ENCODE measurements at regions not wholly inside any gene's neighbourhood (a gene's known extent, or its start where the extent isn't known, plus 50 kb on each side); places are given as distances from the start of the nearest gene placed in this dataset.

- no peak overlapping the region for H3K4me3 ChIP-seq
- DNase-seq (ENCODE audit: low spot score) = no peak
- H3K27ac ChIP-seq = no peak overlapping the region
- TF ChIP-seq, protein P1, sequence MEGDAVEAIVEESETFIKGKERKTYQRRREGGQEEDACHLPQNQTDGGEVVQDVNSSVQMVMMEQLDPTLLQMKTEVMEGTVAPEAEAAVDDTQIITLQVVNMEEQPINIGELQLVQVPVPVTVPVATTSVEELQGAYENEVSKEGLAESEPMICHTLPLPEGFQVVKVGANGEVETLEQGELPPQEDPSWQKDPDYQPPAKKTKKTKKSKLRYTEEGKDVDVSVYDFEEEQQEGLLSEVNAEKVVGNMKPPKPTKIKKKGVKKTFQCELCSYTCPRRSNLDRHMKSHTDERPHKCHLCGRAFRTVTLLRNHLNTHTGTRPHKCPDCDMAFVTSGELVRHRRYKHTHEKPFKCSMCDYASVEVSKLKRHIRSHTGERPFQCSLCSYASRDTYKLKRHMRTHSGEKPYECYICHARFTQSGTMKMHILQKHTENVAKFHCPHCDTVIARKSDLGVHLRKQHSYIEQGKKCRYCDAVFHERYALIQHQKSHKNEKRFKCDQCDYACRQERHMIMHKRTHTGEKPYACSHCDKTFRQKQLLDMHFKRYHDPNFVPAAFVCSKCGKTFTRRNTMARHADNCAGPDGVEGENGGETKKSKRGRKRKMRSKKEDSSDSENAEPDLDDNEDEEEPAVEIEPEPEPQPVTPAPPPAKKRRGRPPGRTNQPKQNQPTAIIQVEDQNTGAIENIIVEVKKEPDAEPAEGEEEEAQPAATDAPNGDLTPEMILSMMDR (IDR thresholded peaks at IDR 0.05) = no peak
- TF ChIP-seq POLR2A (IDR thresholded peaks at IDR 0.05) (no peak), POLR2AphosphoS5 (IDR thresholded peaks at IDR 0.05) (no peak)
- no peaks in the 10 kb centered on the region for H3K9me3 ChIP-seq
- H3K36me3 ChIP-seq = no peaks in the 10 kb centered on the region
- no peaks in the 10 kb centered on the region for H3K27me3 ChIP-seq (replicated peaks; ENCODE audit: insufficient read depth)
- no peaks in the 10 kb centered on the region for H3K4me1 ChIP-seq (replicated peaks)
- intact Hi-C loops (cut with DNase I) = no loop called here
- WGBS = 93% methylated on average over 21 of the region's 21 CpGs
These were observed 259.4 kb downstream of the VGLL3 start for GRCh38 chr3:86731501-86731901.

DNA sequence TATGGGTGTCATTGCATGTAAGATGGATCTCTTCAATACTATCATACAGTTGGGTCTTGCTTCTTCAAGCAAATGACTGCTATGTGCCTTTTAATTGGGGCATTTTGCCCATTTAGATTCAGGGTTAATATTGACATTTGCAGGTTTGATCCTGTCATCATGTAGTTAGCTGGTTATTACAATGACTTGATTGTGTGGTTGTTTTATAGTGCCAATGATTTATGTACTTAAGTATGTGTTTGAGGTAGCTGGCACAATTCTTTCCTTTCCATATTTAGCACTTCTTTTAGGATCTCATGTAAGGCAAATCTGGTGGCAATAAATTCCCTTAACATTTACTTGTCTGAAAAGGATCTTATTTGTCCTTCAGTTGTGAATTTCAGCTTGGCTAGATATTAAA is 267.5 kb downstream of the VGLL3 start:
- intact Hi-C loops (cut with DNase I) = no loop called here
- Histone ChIP-seq H3K27ac (no peak overlapping the region), H3K4me1 (replicated peaks) (no peaks in the 10 kb centered on the region), H3K9me3 (no peaks in the 10 kb centered on the region), H3K27me3 (replicated peaks; ENCODE audit: insufficient read depth) (no peaks in the 10 kb centered on the region), H3K36me3 (no peaks in the 10 kb centered on the region), H3K4me3 (no peak overlapping the region)
- no peak for DNase-seq (ENCODE audit: low spot score)
- no peak for TF ChIP-seq POLR2AphosphoS5 (IDR thresholded peaks at IDR 0.05)
- TF ChIP-seq POLR2A (IDR thresholded peaks at IDR 0.05) = no peak
- TF ChIP-seq, protein P1 (IDR thresholded peaks at IDR 0.05) = no peak

GRCh38 chr3:86711634-86712033 is 279.3 kb downstream of the VGLL3 start:
- no peaks in the 10 kb centered on the region for H3K4me1 ChIP-seq (replicated peaks)
- TF ChIP-seq POLR2AphosphoS5 (IDR thresholded peaks at IDR 0.05) = no peak
- TF ChIP-seq, protein P1 (IDR thresholded peaks at IDR 0.05) = no peak
- no peak overlapping the region for H3K4me3 ChIP-seq
- H3K9me3 ChIP-seq = no peaks in the 10 kb centered on the region
- H3K27ac ChIP-seq = no peak overlapping the region
- H3K27me3 ChIP-seq (replicated peaks; ENCODE audit: insufficient read depth) = no peaks in the 10 kb centered on the region
- intact Hi-C loops (cut with DNase I) = no loop called here
- WGBS = 65% methylated on average over 2 of the region's 2 CpGs
- no peaks in the 10 kb centered on the region for H3K36me3 ChIP-seq
- DNase-seq (ENCODE audit: low spot score) = no peak

GRCh38 chr3:86708893-86709292 is 282.1 kb downstream of the VGLL3 start:
- intact Hi-C loops (cut with DNase I) = no loop called here
- no peak for DNase-seq (ENCODE audit: low spot score)
- Histone ChIP-seq H3K4me1 (replicated peaks) (no peaks in the 10 kb centered on the region), H3K36me3 (no peaks in the 10 kb centered on the region), H3K27ac (no peak overlapping the region), H3K9me3 (no peaks in the 10 kb centered on the region), H3K4me3 (no peak overlapping the region), H3K27me3 (replicated peaks; ENCODE audit: insufficient read depth) (no peaks in the 10 kb centered on the region)
- WGBS = 81% methylated on average over 7 of the region's 7 CpGs
- TF ChIP-seq POLR2A (IDR thresholded peaks at IDR 0.05) (no peak), POLR2AphosphoS5 (IDR thresholded peaks at IDR 0.05) (no peak)
- TF ChIP-seq, protein P1 (IDR thresholded peaks at IDR 0.05) = no peak

DNA sequence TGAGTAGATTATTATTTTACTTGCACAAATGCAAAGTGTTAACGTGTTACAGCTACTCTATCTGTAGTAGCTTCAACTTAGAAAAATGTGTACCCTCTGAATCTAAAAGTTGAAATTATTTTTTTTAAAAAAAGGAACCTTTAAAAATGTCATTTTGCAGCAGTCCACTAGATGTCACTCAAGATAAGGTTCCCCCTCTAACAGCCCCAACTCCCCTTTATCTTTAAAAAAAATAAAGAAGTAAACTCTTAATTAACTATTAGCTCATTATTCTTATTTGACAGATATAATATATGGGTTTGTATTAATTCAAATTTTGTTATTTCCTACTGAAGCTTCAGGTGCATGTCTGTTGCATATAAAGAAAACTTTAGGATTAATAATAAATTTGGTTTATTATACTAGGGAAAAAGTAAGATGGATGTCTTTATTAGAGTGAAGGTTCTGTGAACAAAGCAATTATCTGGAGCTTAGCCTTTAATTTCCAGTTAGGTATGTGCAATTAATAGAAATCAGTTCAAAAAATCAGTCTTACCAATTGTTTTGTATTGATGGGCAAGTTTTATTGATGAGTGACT is 288.5 kb downstream of the VGLL3 start:
- Histone ChIP-seq H3K4me1 (replicated peaks) (no peaks in the 10 kb centered on the region), H3K36me3 (no peaks in the 10 kb centered on the region), H3K27ac (no peak overlapping the region), H3K9me3 (no peaks in the 10 kb centered on the region), H3K4me3 (no peak overlapping the region), H3K27me3 (replicated peaks; ENCODE audit: insufficient read depth) (no peaks in the 10 kb centered on the region)
- 14% methylated on average over 1 of the region's 1 CpG for WGBS
- DNase-seq (ENCODE audit: low spot score) = no peak
- TF ChIP-seq, protein P1 (IDR thresholded peaks at IDR 0.05) = no peak
- TF ChIP-seq POLR2A (IDR thresholded peaks at IDR 0.05) (no peak), POLR2AphosphoS5 (IDR thresholded peaks at IDR 0.05) (no peak)
- intact Hi-C loops (cut with DNase I) = no loop called here
